PFSK-1 (cell line): ENCODE measurements at regions not wholly inside any gene's neighbourhood (a gene's known extent, or its start where the extent isn't known, plus 50 kb on each side); places are given as distances from the start of the nearest gene placed in this dataset.

Experiments used
- FOXP2 ChIP-seq: optimal IDR thresholded peaks from 2 replicates; pipeline ENCODE3; 2011; ENCODE audit warnings: borderline replicate concordance, control low read depth, inconsistent platforms; ENCODE audit not compliant: insufficient read depth; ENCODE audit errors: extremely low read length, extremely low read depth
- POLR2AphosphoS5 ChIP-seq: IDR thresholded peaks from 2 replicates; pipeline ENCODE4 v1.6.1; 2012; ENCODE audit warnings: low read depth, mild to moderate bottlenecking, control low read depth, low read length, moderate library complexity
- SIN3A ChIP-seq: IDR thresholded peaks from 2 replicates; pipeline ENCODE4 v1.6.1; 2012; ENCODE audit warnings: mild to moderate bottlenecking, low read length, moderate library complexity, borderline replicate concordance; ENCODE audit not compliant: insufficient read depth
- TAF1 ChIP-seq: IDR thresholded peaks from 2 replicates; pipeline ENCODE4 v1.6.1; 2012; ENCODE audit warnings: low read length, control low read depth, borderline replicate concordance; ENCODE audit not compliant: insufficient read depth
- TF ChIP-seq, protein P1 (sequence below), 2 experiments: IDR thresholded peaks; 2 replicates each; pipeline versions ENCODE4 v1.6.1 to v1.8.0; 2011 to 2012; ENCODE audit warnings: low read depth in 2 of 2, low read length in 2 of 2, control low read depth in 1 of 2, inconsistent platforms in 1 of 2, mild to moderate bottlenecking in 1 of 2, moderate library complexity in 1 of 2; ENCODE audit not compliant: insufficient read depth in 1 of 2

- TF ChIP-seq POLR2AphosphoS5 (no peak), TAF1 (no peak), FOXP2 (no peak), SIN3A (no peak)
- TF ChIP-seq, protein P1, sequence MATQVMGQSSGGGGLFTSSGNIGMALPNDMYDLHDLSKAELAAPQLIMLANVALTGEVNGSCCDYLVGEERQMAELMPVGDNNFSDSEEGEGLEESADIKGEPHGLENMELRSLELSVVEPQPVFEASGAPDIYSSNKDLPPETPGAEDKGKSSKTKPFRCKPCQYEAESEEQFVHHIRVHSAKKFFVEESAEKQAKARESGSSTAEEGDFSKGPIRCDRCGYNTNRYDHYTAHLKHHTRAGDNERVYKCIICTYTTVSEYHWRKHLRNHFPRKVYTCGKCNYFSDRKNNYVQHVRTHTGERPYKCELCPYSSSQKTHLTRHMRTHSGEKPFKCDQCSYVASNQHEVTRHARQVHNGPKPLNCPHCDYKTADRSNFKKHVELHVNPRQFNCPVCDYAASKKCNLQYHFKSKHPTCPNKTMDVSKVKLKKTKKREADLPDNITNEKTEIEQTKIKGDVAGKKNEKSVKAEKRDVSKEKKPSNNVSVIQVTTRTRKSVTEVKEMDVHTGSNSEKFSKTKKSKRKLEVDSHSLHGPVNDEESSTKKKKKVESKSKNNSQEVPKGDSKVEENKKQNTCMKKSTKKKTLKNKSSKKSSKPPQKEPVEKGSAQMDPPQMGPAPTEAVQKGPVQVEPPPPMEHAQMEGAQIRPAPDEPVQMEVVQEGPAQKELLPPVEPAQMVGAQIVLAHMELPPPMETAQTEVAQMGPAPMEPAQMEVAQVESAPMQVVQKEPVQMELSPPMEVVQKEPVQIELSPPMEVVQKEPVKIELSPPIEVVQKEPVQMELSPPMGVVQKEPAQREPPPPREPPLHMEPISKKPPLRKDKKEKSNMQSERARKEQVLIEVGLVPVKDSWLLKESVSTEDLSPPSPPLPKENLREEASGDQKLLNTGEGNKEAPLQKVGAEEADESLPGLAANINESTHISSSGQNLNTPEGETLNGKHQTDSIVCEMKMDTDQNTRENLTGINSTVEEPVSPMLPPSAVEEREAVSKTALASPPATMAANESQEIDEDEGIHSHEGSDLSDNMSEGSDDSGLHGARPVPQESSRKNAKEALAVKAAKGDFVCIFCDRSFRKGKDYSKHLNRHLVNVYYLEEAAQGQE (IDR thresholded peaks at IDR 0.05; ENCODE audit: insufficient read depth in 1 of 2, low read depth in 2 of 2, low read length in 2 of 2): no peak
These were observed 494.4 kb upstream of the SEMA3D start for GRCh38 chr7:85681241-85681640.
